Coronary artery (tissue), 2 donors: ENCODE measurements at regions not wholly inside any gene's neighbourhood (a gene's known extent, or its start where the extent isn't known, plus 50 kb on each side); places are given as distances from the start of the nearest gene placed in this dataset.

Source experiments
- DNase-seq: peaks from one replicate; pipeline ENCODE4 v3.0.0-alpha.2; 2017; ENCODE audit warnings: low spot score
- H3K27ac ChIP-seq, 2 donors: fragments of 200-600 bp; sonication (generic); one replicate each; pipeline ENCODE4 v1.5.1; 2016 to 2019
- H3K4me3 ChIP-seq: fragments of 200-600 bp; sonication (generic); 2 replicates; pipeline ENCODE4 v1.5.1; 2016; ENCODE audit warnings: mild to moderate bottlenecking, moderate library complexity
- CTCF ChIP-seq: fragments of 200-600 bp; sonication (generic); IDR thresholded peaks from one replicate; pipeline ENCODE4 v1.5.1; 2019; ENCODE audit warnings: antibody characterized with exemption

GRCh38 chr17:79204261-79204660, 129.6 kb downstream of the ENGASE start:
- no peak overlapping the region for H3K4me3 ChIP-seq
- DNase-seq = no peak
- no peak for TF ChIP-seq CTCF

GRCh38 chr17:79203657-79204056, 129.0 kb downstream of the ENGASE start:
- no peak overlapping the region for H3K4me3 ChIP-seq
- DNase-seq = no peak
- no peak for TF ChIP-seq CTCF
- H3K27ac ChIP-seq = no peak overlapping the region

More at GRCh38 chr17:79204261-79204660, 129.6 kb downstream of the ENGASE start:
- no peak overlapping the region for H3K27ac ChIP-seq

DNA sequence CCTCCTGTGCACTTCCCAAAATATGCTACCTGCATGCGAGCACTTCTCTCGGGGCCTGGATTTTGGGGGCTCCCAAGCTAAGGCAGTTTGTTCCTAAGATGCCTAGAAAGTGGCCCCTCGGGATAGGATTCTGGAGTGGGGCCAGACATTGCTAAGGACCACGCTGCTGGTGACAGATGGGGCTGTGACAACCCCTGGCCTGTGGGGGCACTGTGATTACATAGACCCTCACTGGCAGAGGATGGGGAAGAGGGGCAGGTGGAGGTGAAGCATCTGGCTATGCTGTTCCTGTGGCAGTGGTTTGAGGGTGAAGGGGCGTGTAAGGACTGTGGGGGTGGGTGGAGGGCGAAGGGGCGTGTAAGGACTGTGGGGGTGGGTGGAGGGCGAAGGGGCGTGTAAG, 128.4 kb downstream of the ENGASE start:
- DNase-seq = no peak
- H3K4me3 ChIP-seq = no peak overlapping the region
- TF ChIP-seq CTCF = no peak
- no peak overlapping the region for H3K27ac ChIP-seq

- H3K4me3 ChIP-seq = no peak overlapping the region
- TF ChIP-seq CTCF = no peak
These were observed 127.9 kb downstream of the ENGASE start for GRCh38 chr17:79202480-79202879.

DNA sequence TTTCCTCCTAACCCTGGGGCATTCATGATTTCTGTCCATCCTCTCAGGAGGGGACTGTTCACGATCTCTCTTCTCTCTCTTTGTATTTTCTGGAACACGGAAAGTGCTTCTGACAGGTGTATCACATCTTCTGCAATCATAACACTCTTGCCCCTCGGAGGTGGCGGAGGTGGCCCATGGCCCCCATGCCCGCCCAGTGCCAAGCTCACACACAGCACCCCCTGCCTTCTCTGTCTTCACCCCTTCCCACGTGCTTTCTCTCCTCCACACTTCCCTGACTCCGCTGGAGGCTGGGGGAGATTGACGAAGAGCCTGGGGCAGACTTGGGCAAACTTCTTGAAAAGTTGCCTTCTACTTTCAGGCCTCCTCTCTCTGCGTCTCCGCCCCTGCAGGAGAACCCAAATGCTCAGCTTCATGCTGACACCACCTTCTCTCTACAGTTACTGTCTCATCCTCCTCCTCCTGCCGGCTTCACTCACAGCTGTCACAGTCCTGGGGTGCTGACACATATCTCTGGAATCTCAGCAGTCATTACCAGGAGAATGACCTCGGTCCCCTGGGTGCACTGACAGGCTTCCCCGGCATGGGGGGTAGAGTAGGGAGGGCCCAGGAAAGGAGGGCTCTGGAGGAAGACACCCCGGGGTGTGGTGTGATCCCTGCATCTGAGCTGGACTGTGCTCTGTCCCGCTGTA, 127.1 kb downstream of the ENGASE start:
- DNase-seq = no peak
- TF ChIP-seq CTCF = no peak
- no peak overlapping the region for H3K4me3 ChIP-seq

More at GRCh38 chr17:79202480-79202879, 127.9 kb downstream of the ENGASE start:
- DNase-seq = no peak
- no peak overlapping the region for H3K27ac ChIP-seq

DNA sequence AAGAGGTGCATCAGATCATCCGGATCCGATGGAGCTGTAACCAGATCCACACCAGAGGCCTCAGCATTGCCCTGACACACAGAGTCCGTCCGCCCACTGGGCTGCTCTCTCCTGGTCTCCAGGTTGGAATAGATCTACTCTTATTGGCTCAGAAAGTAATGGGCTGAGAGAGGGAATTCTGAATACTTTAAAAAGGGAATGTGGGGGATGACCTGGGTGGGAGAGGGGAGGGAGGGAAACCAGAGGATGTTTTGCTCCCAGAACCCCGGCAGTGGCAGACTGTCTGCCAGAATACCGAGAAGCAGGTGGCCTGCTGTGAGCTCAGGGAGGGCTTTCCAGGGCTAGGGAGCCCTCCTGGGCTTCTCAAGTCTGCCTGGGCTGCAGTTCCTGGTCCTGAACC, 126.5 kb downstream of the ENGASE start:
- no peak for DNase-seq
- Histone ChIP-seq H3K4me3 (no peak overlapping the region), H3K27ac (no peak overlapping the region)
- no peak for TF ChIP-seq CTCF

More for the DNA sequence above, 127.1 kb downstream of the ENGASE start:
- no peak overlapping the region for H3K27ac ChIP-seq

- DNase-seq = no peak
- no peak overlapping the region for H3K4me3 ChIP-seq
- no peak for TF ChIP-seq CTCF
- no peak overlapping the region for H3K27ac ChIP-seq
These were observed 122.3 kb downstream of the ENGASE start for GRCh38 chr17:79196913-79197312.
